ENCODE measurements at regions not wholly inside any gene's neighbourhood (a gene's known extent, or its start where the extent isn't known, plus 50 kb on each side); places are given as distances from the start of the nearest gene placed in this dataset.
"Not testable (repeated sequence)": the region's sequence is repeated elsewhere in the genome, so short reads cannot be mapped to it uniquely, and the experiment has no call there.

DNA sequence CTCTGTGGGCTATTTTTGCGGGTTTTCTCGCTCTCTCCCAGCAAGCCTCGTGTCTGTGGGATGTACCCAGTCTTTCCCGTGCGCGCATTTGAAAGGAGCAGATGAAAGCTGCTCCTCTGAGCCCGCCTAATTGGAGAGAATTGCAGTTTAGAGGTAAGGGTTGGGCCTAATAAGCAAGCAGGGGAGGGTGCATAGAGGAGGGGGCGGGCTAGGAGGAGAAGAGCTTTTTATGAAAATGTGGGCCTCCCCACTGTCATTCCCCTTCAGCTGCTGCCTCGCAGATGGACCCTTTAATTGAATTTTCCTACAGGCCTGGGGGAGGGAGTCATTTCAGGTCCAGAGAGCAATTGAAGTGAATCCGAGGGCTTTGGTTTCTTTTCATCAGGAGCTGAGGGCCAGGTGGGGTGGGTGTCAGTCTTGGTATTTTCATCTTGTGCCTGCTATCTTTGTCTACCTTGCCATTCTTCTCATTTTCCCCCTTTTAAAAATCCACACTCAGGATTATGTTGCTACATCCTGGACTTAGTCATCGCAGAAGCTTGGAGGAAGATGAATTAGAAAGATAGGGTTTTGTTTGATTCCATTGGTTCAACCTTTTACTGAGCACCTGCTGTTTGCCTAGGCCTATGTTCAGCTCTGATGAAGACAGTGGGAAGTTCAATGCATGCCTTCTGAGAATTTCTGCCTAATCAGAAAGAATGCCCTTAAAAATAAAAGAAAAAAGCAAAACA is 423.4 kb downstream of the CD83 start:
- DNase-seq (no peak), ATAC-seq (ENCODE audit: low read depth) (no peak)
- H3K4me3 Mint-ChIP-seq, result no peak overlapping the region
- peaks cover 8% of the 10 kb centered on the region for H3K4me1 Mint-ChIP-seq
- H3K27ac Mint-ChIP-seq, result no peak overlapping the region
- H3K9me3 Mint-ChIP-seq, result peaks cover 2% of the 10 kb centered on the region
- H3K36me3 Mint-ChIP-seq, result no peaks in the 10 kb centered on the region
- H3K27me3 Mint-ChIP-seq, result peaks cover under 1% of the 10 kb centered on the region
- POLR2A ChIA-PET, result no interaction called here

DNA sequence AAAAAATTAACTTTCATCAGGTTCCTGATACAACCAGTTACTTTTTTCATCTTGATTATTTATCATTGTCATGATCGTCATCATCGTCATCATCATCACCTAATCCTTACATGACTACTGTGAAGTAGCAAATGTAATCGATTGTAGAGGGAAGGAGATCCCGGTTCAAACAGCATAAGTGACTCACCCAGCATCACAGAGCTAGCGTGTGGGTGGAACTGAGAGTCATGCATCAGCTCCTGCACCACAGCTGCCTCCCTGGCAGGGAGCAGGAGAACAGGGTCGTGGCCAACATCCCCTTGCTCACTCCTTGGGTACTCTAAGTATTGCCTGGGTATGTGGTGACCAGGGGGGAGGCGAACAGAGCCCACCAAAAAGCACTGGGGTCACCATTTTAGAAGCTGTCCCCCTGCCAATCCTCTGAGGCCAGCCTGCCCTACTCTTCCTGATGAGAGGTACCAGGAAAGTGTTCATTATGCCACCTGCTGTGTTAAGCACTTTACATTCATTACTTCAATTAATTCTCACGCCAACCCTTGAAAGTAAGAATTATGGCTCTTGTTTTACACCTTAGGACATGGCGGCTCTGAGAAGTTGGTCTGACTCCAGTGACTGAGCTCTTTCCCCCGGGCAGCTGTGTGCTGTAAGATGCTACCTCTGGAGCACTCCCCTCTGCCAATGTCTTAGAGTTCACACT is 425.2 kb downstream of the CD83 start:
- POLR2A ChIA-PET, result no interaction called here
- H3K36me3 Mint-ChIP-seq, result no peaks in the 10 kb centered on the region
- H3K4me3 Mint-ChIP-seq, result no peak overlapping the region
- peaks cover 3% of the 10 kb centered on the region for H3K27me3 Mint-ChIP-seq
- peak; percentile 39 for ATAC-seq (ENCODE audit: low read depth)
- no peaks in the 10 kb centered on the region for H3K9me3 Mint-ChIP-seq
- peaks cover 8% of the 10 kb centered on the region for H3K4me1 Mint-ChIP-seq
- no peak for DNase-seq
- H3K27ac Mint-ChIP-seq, result no peak overlapping the region

DNA sequence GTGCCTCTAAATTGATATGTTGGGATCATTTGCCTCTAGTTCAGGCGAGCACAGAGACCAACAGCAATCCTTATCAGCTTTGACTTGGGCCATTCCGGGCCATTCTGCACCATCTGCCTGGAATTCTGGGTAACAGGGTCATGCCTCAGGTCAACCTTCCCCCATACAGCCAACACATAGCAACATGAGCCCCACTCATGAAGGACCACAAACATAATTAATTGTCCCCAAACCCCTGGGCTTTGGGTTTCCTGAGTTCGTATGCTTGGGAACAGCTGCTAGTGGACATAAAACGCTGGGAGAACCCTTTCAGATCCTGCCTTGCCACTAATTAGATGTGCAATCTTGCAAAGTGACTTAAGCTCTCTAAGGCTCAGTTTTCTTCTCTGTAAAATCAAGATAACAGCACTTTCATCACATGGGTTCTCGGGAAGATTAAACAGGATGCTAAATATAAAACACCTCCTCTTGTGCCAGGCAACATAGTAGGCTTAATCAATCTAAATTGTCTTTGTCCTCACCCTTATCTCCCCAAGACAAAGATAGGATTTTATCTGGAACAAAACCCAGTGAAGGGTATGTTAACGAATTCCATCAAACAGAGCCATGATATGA is 426.5 kb downstream of the CD83 start:
- H3K27ac Mint-ChIP-seq, result no peak overlapping the region
- H3K27me3 Mint-ChIP-seq, result peaks cover 3% of the 10 kb centered on the region
- DNase-seq (no peak), ATAC-seq (ENCODE audit: low read depth) (no peak)
- H3K4me1 Mint-ChIP-seq, result peaks cover 8% of the 10 kb centered on the region
- no peaks in the 10 kb centered on the region for H3K36me3 Mint-ChIP-seq
- no peaks in the 10 kb centered on the region for H3K9me3 Mint-ChIP-seq
- POLR2A ChIA-PET, result no interaction called here
- no peak overlapping the region for H3K4me3 Mint-ChIP-seq

DNA sequence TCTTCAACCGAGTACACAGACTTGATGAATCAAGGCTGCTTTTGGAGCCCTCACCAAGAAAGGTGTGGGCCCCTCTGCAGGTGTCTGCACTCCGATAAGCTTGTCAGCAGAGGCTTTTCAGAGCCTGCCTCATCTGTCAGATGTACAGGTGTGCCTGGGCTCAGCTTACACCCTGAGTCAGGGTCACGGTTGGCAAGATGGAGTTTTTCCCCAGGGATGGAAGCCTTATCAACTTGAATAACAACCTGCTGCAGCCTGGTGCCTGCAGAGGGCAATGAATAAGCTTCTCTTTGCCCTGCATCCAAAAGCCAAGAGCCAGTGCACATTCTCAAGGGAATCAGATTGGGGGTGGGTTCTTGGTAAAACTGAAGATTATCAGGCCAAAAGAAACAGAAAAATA is 427.1 kb downstream of the CD83 start:
- POLR2A ChIA-PET, result no interaction called here
- Mint-ChIP-seq H3K27ac (no peak overlapping the region), H3K4me3 (no peak overlapping the region), H3K9me3 (no peaks in the 10 kb centered on the region), H3K27me3 (peaks cover 3% of the 10 kb centered on the region), H3K36me3 (no peaks in the 10 kb centered on the region), H3K4me1 (peaks cover 8% of the 10 kb centered on the region)
- ATAC-seq (ENCODE audit: low read depth), result no peak
- DNase-seq, result no peak

DNA sequence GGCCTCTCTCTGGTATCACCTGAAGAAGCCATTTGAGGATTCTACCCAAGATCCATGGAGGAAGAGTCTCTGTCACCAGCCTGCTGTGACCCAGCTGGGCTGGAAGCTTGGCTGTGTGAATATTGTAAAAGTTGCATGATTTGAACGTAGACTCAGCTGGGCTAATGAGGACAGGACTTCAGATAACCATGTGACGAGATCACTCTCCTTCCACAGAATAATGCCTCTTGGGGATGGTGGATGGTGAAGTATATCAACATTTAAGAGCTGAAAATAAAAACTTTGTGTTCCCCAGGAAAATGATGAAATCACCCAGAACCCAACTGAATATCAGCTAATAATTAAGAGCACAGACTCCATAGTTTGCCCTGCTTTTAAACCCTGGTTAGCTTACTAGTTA is 427.9 kb downstream of the CD83 start:
- POLR2A ChIA-PET, result no interaction called here
- Mint-ChIP-seq H3K27ac (no peak overlapping the region), H3K27me3 (peaks cover 3% of the 10 kb centered on the region), H3K4me1 (peaks cover 8% of the 10 kb centered on the region), H3K36me3 (no peaks in the 10 kb centered on the region), H3K9me3 (no peaks in the 10 kb centered on the region), H3K4me3 (no peak overlapping the region)
- ATAC-seq (ENCODE audit: low read depth) (no peak), DNase-seq (no peak)

DNA sequence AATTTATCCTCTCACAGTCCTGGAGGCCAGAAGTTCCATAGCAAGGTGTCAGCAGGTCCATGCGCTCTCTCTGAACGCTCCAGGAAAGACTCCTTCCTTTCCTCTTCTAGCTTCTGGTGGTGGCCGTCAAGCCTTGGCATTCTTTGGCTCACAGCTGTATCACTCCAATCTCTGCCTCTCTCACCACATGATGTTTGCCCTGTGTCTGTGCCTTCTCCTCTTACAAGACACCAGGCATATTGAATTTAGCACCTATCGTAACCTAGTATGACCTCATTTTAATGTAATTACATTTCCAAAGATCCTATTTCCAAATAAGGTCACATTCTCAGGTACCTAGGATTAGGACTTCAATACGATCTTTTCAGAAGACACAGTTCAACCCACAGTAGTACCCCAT is 428.5 kb downstream of the CD83 start:
- DNase-seq, result no peak
- H3K27me3 Mint-ChIP-seq, result peaks cover 3% of the 10 kb centered on the region
- no peaks in the 10 kb centered on the region for H3K36me3 Mint-ChIP-seq
- no peak overlapping the region for H3K27ac Mint-ChIP-seq
- POLR2A ChIA-PET, result no interaction called here
- ATAC-seq (ENCODE audit: low read depth), result no peak
- H3K4me1 Mint-ChIP-seq, result peaks cover 8% of the 10 kb centered on the region
- H3K9me3 Mint-ChIP-seq, result no peaks in the 10 kb centered on the region
- no peak overlapping the region for H3K4me3 Mint-ChIP-seq

DNA sequence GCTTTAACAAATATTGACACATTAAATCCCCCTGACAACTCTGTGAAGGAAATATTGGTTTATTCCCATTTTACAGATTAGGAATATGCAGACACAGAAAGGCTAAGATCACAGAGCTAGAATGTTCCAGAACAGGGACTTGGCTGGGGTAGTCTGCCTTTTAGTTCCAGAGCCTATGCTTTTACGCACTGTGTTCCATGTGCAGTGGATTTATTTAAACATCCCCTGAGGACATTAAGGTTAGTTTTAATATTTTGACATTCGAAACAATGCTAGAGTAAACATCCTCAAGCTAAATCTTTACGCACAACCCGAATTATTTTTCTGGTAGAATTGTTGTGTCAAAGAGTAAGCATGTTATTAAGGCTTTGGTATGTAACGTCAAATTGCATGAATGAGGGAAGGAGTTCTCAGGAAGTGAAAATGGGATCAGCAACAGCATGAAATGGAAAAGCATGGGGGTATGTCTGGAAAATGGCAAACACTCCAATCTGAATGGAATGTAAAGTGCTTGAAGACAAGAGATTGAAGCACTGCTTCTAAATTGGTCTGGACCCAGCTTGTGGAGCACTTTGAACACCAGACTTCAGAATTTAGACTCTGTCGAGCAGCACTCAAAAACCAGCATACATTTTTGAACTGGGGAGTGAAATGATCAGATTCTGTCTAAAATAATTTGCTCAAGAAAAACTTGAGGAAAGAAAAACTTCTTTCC is 429.9 kb downstream of the CD83 start:
- POLR2A ChIA-PET, result no interaction called here
- ATAC-seq (ENCODE audit: low read depth) (no peak), DNase-seq (no peak)
- no peaks in the 10 kb centered on the region for H3K9me3 Mint-ChIP-seq
- no peak overlapping the region for H3K27ac Mint-ChIP-seq
- no peaks in the 10 kb centered on the region for H3K36me3 Mint-ChIP-seq
- H3K4me1 Mint-ChIP-seq, result no peaks in the 10 kb centered on the region
- no peak overlapping the region for H3K4me3 Mint-ChIP-seq
- peaks cover 3% of the 10 kb centered on the region for H3K27me3 Mint-ChIP-seq

DNA sequence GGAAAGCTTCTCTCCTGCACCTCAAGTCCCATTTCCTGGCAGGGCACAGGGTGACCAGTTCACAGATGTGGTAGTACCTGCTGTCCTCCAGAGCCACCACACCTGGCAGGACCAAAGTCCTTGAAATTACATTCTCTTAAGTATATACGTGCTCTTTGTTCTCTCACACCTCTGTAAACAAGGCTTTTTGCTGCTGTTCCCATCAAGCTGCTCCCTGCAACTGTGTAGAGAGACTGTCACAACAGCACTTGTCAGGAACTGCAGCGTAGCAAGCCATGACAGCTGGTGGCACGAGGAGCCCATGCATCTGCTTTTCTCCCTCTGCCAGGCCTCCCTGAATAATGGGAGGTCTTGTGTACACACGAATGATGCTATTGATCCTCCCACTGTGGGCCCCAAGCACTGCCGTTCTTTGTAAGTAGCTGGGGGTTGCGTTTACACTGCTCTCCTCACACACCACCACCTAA is 431.8 kb downstream of the CD83 start:
- POLR2A ChIA-PET, result no interaction called here
- ATAC-seq (ENCODE audit: low read depth), result no peak
- no peak overlapping the region for H3K27ac Mint-ChIP-seq

DNA sequence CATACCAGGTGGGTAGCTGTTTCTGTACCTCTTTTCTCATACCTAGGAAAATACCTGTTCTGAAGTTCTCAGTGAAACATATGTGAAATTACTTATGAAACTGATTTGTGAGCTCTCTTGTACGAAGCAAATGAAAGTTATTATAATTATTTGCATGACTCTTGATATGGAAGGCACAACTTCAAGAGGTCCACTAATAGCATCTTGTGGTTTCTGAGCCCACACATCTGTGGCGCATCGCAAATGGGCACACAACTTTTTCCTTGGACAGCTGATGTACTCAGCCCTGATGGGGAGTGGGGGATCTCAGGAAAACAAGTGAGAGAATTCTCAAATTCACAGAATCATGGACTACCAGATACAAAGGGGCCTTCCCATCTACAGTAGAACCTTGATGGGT is 432.3 kb downstream of the CD83 start:
- ATAC-seq (ENCODE audit: low read depth) (no peak), DNase-seq (no peak)
- H3K27ac Mint-ChIP-seq, result no peak overlapping the region
- POLR2A ChIA-PET, result no interaction called here
- no peaks in the 10 kb centered on the region for H3K36me3 Mint-ChIP-seq
- no peaks in the 10 kb centered on the region for H3K4me1 Mint-ChIP-seq
- H3K9me3 Mint-ChIP-seq, result no peaks in the 10 kb centered on the region
- peaks cover 3% of the 10 kb centered on the region for H3K27me3 Mint-ChIP-seq
- H3K4me3 Mint-ChIP-seq, result no peak overlapping the region

More for the DNA sequence above, 431.8 kb downstream of the CD83 start:
- Mint-ChIP-seq H3K36me3 (no peaks in the 10 kb centered on the region), H3K9me3 (no peaks in the 10 kb centered on the region), H3K4me1 (no peaks in the 10 kb centered on the region), H3K4me3 (no peak overlapping the region), H3K27me3 (peaks cover 3% of the 10 kb centered on the region)
- DNase-seq, result no peak

DNA sequence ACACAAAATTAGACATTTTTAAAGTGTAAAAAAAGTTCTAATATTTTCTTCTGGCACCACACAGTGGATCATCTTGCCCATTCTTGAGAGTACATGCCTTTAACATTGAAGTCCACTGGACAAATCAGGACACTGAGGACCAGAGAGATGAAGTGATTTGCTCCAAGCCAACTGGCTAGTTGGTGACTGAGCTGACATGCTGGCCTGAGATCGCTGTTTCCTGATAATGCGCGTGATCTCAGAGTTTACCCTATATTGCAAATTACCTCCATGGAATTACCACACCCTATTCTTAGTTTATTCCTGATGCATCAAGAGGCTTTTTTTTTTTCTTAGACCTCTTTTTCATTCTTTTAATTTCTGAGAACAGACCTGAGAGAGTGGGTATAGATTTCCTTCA is 432.8 kb downstream of the CD83 start:
- DNase-seq (no peak), ATAC-seq (ENCODE audit: low read depth) (no peak)
- H3K36me3 Mint-ChIP-seq, result no peaks in the 10 kb centered on the region
- no peak overlapping the region for H3K27ac Mint-ChIP-seq
- no peak overlapping the region for H3K4me3 Mint-ChIP-seq
- H3K4me1 Mint-ChIP-seq, result no peaks in the 10 kb centered on the region
- POLR2A ChIA-PET, result no interaction called here
- no peaks in the 10 kb centered on the region for H3K9me3 Mint-ChIP-seq
- peaks cover 3% of the 10 kb centered on the region for H3K27me3 Mint-ChIP-seq

DNA sequence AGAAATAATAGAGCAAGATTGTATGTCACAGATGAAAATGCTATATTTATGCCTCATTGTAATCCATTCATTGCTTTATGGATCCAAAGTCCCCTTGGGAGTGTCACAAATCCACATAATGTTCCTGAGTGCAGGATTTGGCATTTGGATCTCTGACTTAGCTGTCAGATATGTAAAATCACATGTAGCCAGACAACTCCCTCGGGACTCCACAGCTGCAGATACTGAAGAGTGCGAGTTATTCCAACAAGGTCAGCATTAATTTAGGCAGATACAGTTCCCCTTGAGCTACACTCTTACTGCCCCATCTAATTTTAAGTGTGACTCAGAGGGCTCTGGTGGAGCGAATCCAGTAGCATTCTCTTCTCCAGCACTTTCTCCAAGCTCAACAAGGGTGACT is 433.2 kb downstream of the CD83 start:
- Mint-ChIP-seq H3K27me3 (peaks cover 3% of the 10 kb centered on the region), H3K4me1 (no peaks in the 10 kb centered on the region), H3K4me3 (no peak overlapping the region), H3K9me3 (no peaks in the 10 kb centered on the region), H3K36me3 (no peaks in the 10 kb centered on the region), H3K27ac (no peak overlapping the region)
- POLR2A ChIA-PET, result no interaction called here
- DNase-seq (no peak), ATAC-seq (ENCODE audit: low read depth) (no peak)

DNA sequence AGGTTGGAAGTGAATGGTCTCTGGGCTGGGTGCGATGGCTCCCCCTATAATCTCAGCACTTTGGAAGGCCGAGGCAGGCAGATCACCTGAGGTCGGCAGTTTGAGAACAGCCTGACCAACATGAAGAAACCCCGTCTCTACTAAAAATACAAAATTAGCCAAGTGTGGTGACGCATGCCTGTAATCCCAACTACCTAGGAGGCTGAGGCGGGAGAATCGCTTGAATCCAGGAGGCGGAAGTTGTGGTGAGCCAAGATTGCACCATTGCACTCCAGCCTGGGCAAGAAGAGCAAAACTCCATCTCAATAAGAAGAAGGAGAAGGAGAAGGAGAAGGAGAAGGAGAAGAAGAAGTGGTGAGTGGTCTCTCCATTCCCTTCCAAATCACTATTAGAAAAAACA is 434.0 kb downstream of the CD83 start:
- H3K27me3 Mint-ChIP-seq; ATAC-seq (ENCODE audit: low read depth); H3K36me3 Mint-ChIP-seq; H3K4me1 Mint-ChIP-seq; DNase-seq; POLR2A ChIA-PET; H3K27ac Mint-ChIP-seq; H3K4me3 Mint-ChIP-seq; H3K9me3 Mint-ChIP-seq: not testable (repeated sequence)

DNA sequence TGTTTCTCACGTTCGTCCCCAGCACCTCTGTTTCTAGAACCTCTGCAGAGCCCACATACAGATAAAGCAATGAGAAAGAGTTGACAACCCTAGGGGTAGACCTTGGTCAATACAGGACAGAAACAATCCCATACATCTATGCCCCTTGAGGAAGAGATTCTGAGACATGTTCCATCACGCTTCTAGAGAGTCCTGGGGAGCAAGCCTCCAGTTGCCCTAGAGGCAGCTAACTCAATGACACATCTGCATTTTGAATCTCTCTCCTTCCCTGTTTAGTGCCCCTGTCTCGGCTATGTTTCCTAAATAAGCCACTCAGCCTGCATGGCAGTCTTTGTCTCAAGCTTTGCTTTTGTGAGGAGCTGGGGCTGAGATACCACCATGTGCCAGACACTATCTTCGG is 435.3 kb downstream of the CD83 start:
- DNase-seq, result no peak
- H3K9me3 Mint-ChIP-seq, result no peaks in the 10 kb centered on the region
- no peaks in the 10 kb centered on the region for H3K36me3 Mint-ChIP-seq
- H3K4me1 Mint-ChIP-seq, result no peaks in the 10 kb centered on the region
- no peaks in the 10 kb centered on the region for H3K27me3 Mint-ChIP-seq
- H3K4me3 Mint-ChIP-seq, result no peak overlapping the region
- POLR2A ChIA-PET, result no interaction called here
- ATAC-seq (ENCODE audit: low read depth), result no peak
- H3K27ac Mint-ChIP-seq, result no peak overlapping the region

DNA sequence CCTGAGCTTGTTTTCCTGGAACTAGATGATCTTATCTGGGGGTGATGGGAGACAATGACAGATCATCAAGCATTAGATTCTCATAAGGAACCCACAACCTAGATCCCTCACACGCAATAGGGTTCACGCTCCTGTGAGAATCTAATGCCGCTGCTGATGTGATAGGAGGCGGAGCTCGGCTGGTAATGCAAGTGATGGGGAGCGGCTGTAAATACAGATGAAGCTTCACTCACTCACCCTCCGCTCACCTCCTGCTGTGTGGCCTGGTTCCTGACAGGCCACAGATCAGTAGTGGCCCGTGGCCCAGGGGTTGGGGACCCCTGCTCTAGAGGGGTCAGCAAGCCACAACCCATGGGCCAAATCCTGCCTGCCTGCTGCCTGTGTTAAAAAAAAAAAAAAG is 435.9 kb downstream of the CD83 start:
- Mint-ChIP-seq H3K36me3 (no peaks in the 10 kb centered on the region), H3K27me3 (no peaks in the 10 kb centered on the region), H3K27ac (no peak overlapping the region), H3K4me3 (no peak overlapping the region), H3K4me1 (no peaks in the 10 kb centered on the region), H3K9me3 (no peaks in the 10 kb centered on the region)
- DNase-seq (no peak), ATAC-seq (ENCODE audit: low read depth) (no peak)
- POLR2A ChIA-PET, result no interaction called here

All from activated naive CD8-positive, alpha-beta T cell treated with anti-CD3 and anti-CD28 coated beads, Interleukin-2, amount 10 ng/mL, durations not matched to agents 7 days and 5 days (primary cell).